ENCODE measurements at regions not wholly inside any gene's neighbourhood (a gene's known extent, or its start where the extent isn't known, plus 50 kb on each side); places are given as distances from the start of the nearest gene placed in this dataset.

GRCh38 chr16:35733278-35733965 is 2274.0 kb downstream of the TP53TG3F start:
- DNase-seq: no peak
- Mint-ChIP-seq H3K9me3 (ENCODE audit: unreplicated experiment) (peaks cover 23% of the 10 kb centered on the region), H3K4me1 (ENCODE audit: low read depth, unreplicated experiment) (no peaks in the 10 kb centered on the region), H3K27ac (ENCODE audit: unreplicated experiment) (no peak overlapping the region), H3K27me3 (ENCODE audit: insufficient read depth, unreplicated experiment) (no peaks in the 10 kb centered on the region), H3K36me3 (ENCODE audit: insufficient read depth, unreplicated experiment) (no peaks in the 10 kb centered on the region), H3K4me3 (ENCODE audit: unreplicated experiment) (no peak overlapping the region)
- TF ChIP-seq CTCF (IDR thresholded peaks at IDR 0.05; ENCODE audit: insufficient read depth in 1 of 2, low read depth in 1 of 2, low read length in 1 of 2, severe bottlenecking in 1 of 2, unreplicated experiment in 1 of 2): no peak
- no TSS peak for BruUV-seq (replicated peaks)
- CTCF ChIA-PET: no interaction called here
- Histone ChIP-seq H3K36me3 (ENCODE audit: control insufficient read depth, insufficient read depth, low read length) (no peaks in the 10 kb centered on the region), H3K4me1 (no peaks in the 10 kb centered on the region), H3K27me3 (replicated peaks; ENCODE audit: control insufficient read depth, insufficient read depth, low read length) (no peaks in the 10 kb centered on the region), H3K9me3 (no peaks in the 10 kb centered on the region), H3K4me3 (ENCODE audit: low read depth, low read length) (no peak overlapping the region)
- intact Hi-C loops (cut with micrococcal nuclease; ENCODE audit: unreplicated experiment): no loop called here
- POLR2A ChIA-PET: no interaction called here

- H3K4me3 Mint-ChIP-seq (ENCODE audit: unreplicated experiment): no peak overlapping the region
- no peak for TF ChIP-seq CTCF (IDR thresholded peaks at IDR 0.05; ENCODE audit: insufficient read depth in 1 of 2, low read depth in 1 of 2, low read length in 1 of 2, severe bottlenecking in 1 of 2, unreplicated experiment in 1 of 2)
- ChIA-PET POLR2A (no interaction called here), CTCF (no interaction called here)
- Histone ChIP-seq H3K36me3 (ENCODE audit: control insufficient read depth, insufficient read depth, low read length) (no peaks in the 10 kb centered on the region), H3K4me1 (no peaks in the 10 kb centered on the region), H3K4me3 (ENCODE audit: low read depth, low read length) (no peak overlapping the region), H3K27me3 (replicated peaks; ENCODE audit: control insufficient read depth, insufficient read depth, low read length) (no peaks in the 10 kb centered on the region), H3K9me3 (no peaks in the 10 kb centered on the region)
- no TSS peak for BruUV-seq (replicated peaks)
- no peaks in the 10 kb centered on the region for H3K4me1 Mint-ChIP-seq (ENCODE audit: low read depth, unreplicated experiment)
- H3K9me3 Mint-ChIP-seq (ENCODE audit: unreplicated experiment): peaks cover 30% of the 10 kb centered on the region
- H3K36me3 Mint-ChIP-seq (ENCODE audit: insufficient read depth, unreplicated experiment): no peaks in the 10 kb centered on the region
- intact Hi-C loops (cut with micrococcal nuclease; ENCODE audit: unreplicated experiment): no loop called here
- no peak for DNase-seq
- no peak overlapping the region for H3K27ac Mint-ChIP-seq (ENCODE audit: unreplicated experiment)
- no peaks in the 10 kb centered on the region for H3K27me3 Mint-ChIP-seq (ENCODE audit: insufficient read depth, unreplicated experiment)
Observed at GRCh38 chr16:35733971-35734702, 2274.7 kb downstream of the TP53TG3F start.

- intact Hi-C loops (cut with micrococcal nuclease; ENCODE audit: unreplicated experiment): no loop called here
- Histone ChIP-seq H3K27me3 (replicated peaks; ENCODE audit: control insufficient read depth, insufficient read depth, low read length) (no peaks in the 10 kb centered on the region), H3K4me1 (no peaks in the 10 kb centered on the region), H3K9me3 (no peaks in the 10 kb centered on the region), H3K36me3 (ENCODE audit: control insufficient read depth, insufficient read depth, low read length) (no peaks in the 10 kb centered on the region), H3K4me3 (ENCODE audit: low read depth, low read length) (no peak overlapping the region)
- DNase-seq: no peak
- Mint-ChIP-seq H3K36me3 (ENCODE audit: insufficient read depth, unreplicated experiment) (no peaks in the 10 kb centered on the region), H3K27me3 (ENCODE audit: insufficient read depth, unreplicated experiment) (no peaks in the 10 kb centered on the region), H3K4me3 (ENCODE audit: unreplicated experiment) (no peak overlapping the region), H3K9me3 (ENCODE audit: unreplicated experiment) (peaks cover 37% of the 10 kb centered on the region), H3K27ac (ENCODE audit: unreplicated experiment) (no peak overlapping the region), H3K4me1 (ENCODE audit: low read depth, unreplicated experiment) (no peaks in the 10 kb centered on the region)
- ChIA-PET CTCF (no interaction called here), POLR2A (no interaction called here)
- BruUV-seq (replicated peaks): no TSS peak
- TF ChIP-seq CTCF (IDR thresholded peaks at IDR 0.05; ENCODE audit: insufficient read depth in 1 of 2, low read depth in 1 of 2, low read length in 1 of 2, severe bottlenecking in 1 of 2, unreplicated experiment in 1 of 2): no peak
Observed at GRCh38 chr16:35734728-35735402, 2275.5 kb downstream of the TP53TG3F start.
